WTC11 (cell line): ENCODE measurements at regions not wholly inside any gene's neighbourhood (a gene's known extent, or its start where the extent isn't known, plus 50 kb on each side); places are given as distances from the start of the nearest gene placed in this dataset.

Experiments
- ATAC-seq: fragments of 200-7000 bp; cut with Tn5 transposase; 2 replicates; pipeline ENCODE4 v1.10.0; 2021; ENCODE audit warnings: mild to moderate bottlenecking, moderate library complexity
- CTCF ChIA-PET: fragments of 300-600 bp; sonication (Branson Sonifier 250); formaldehyde crosslinking; loops from one replicate; lab custom pipeline; 2021; ENCODE audit warnings: antibody characterized with exemption; lab: Charles Lee
- POLR2A ChIA-PET: fragments of 350-600 bp; sonication (Branson Sonifier 250); formaldehyde crosslinking; loops from one replicate; lab custom pipeline; 2021; ENCODE audit warnings: antibody characterized with exemption; lab: Charles Lee
- DNase-seq: peaks from one replicate; pipeline ENCODE4 v3.0.0; 2021; ENCODE audit warnings: low spot score
- H3K27ac Mint-ChIP-seq: 2 replicates; pipeline ENCODE4 v1.8.0; 2021; ENCODE audit warnings: mixed read lengths
- H3K27me3 Mint-ChIP-seq: 2 replicates; pipeline ENCODE4 v1.8.0; 2021; ENCODE audit warnings: low read depth, mild to moderate bottlenecking, moderate library complexity, mixed read lengths
- H3K36me3 Mint-ChIP-seq: 2 replicates; pipeline ENCODE4 v1.8.0; 2021; ENCODE audit warnings: mixed read lengths
- H3K4me1 Mint-ChIP-seq: 2 replicates; pipeline ENCODE4 v1.8.0; 2022; ENCODE audit warnings: mixed read lengths
- H3K4me3 Mint-ChIP-seq: 2 replicates; pipeline ENCODE4 v1.8.0; 2021; ENCODE audit warnings: mild to moderate bottlenecking, moderate library complexity, mixed read lengths
- H3K9me3 Mint-ChIP-seq: 2 replicates; pipeline ENCODE4 v1.8.0; 2021; ENCODE audit warnings: mixed read lengths
- ATF2 ChIP-seq: sonication (generic); formaldehyde crosslinking; IDR thresholded peaks from 2 replicates; pipeline ENCODE4 v1.8.1; 2022; ENCODE audit warnings: low read depth, missing genetic modification reagents, borderline replicate concordance
- CREM ChIP-seq: sonication (generic); formaldehyde crosslinking; IDR thresholded peaks from 2 replicates; pipeline ENCODE4 v1.8.1; 2022; ENCODE audit warnings: mild to moderate bottlenecking, missing genetic modification reagents, moderate library complexity
- E2F5 ChIP-seq: sonication (generic); formaldehyde crosslinking; IDR thresholded peaks from 2 replicates; pipeline ENCODE4 v1.8.1; 2022; ENCODE audit warnings: mild to moderate bottlenecking, moderate library complexity, missing genetic modification reagents
- EMX1 ChIP-seq: fragments of 250-450 bp; sonication (Bioruptor Pico); IDR thresholded peaks from 2 replicates; pipeline ENCODE4 v1.8.0; 2021; ENCODE audit warnings: mild to moderate bottlenecking
- FOXJ3 ChIP-seq: sonication (generic); formaldehyde crosslinking; IDR thresholded peaks from 2 replicates; pipeline ENCODE4 v1.9.0; 2021; ENCODE audit warnings: missing genetic modification reagents, mild to moderate bottlenecking, borderline replicate concordance
- HMGA2 ChIP-seq: fragments of 250-450 bp; sonication (Bioruptor Pico); IDR thresholded peaks from 2 replicates; pipeline ENCODE4 v1.4.0; 2021; ENCODE audit warnings: mild to moderate bottlenecking, moderate library complexity
- IRF1 ChIP-seq: sonication (generic); formaldehyde crosslinking; IDR thresholded peaks from 2 replicates; pipeline ENCODE4 v1.8.0; 2023; ENCODE audit warnings: missing genetic modification reagents
- MXD4 ChIP-seq: fragments of 250-450 bp; sonication (Bioruptor Pico); IDR thresholded peaks from 2 replicates; pipeline ENCODE4 v1.8.0; 2021; ENCODE audit warnings: mild to moderate bottlenecking, moderate library complexity, borderline replicate concordance
- NFATC4 ChIP-seq: fragments of 250-450 bp; sonication (Bioruptor Pico); IDR thresholded peaks from 2 replicates; pipeline ENCODE4 v1.9.0; 2021; ENCODE audit warnings: mild to moderate bottlenecking
- NR1H2 ChIP-seq: sonication (generic); formaldehyde crosslinking; IDR thresholded peaks from 2 replicates; pipeline ENCODE4 v1.9.0; 2021; ENCODE audit warnings: mild to moderate bottlenecking, moderate library complexity, missing genetic modification reagents
- NR2C2 ChIP-seq: sonication (generic); formaldehyde crosslinking; IDR thresholded peaks from 2 replicates; pipeline ENCODE4 v1.8.0; 2022; ENCODE audit warnings: mild to moderate bottlenecking, missing genetic modification reagents
- PRDM15 ChIP-seq: sonication (generic); formaldehyde crosslinking; IDR thresholded peaks from 2 replicates; pipeline ENCODE4 v1.8.0; 2022; ENCODE audit warnings: missing genetic modification reagents
- PREB ChIP-seq: sonication (generic); formaldehyde crosslinking; IDR thresholded peaks from 2 replicates; pipeline ENCODE4 v1.8.1; 2022; ENCODE audit warnings: mild to moderate bottlenecking, missing genetic modification reagents, moderate library complexity, borderline replicate concordance
- RORB ChIP-seq: fragments of 250-450 bp; sonication (Bioruptor Pico); IDR thresholded peaks from 2 replicates; pipeline ENCODE4 v1.9.0; 2021; ENCODE audit warnings: mild to moderate bottlenecking
- SP1 ChIP-seq: sonication (generic); formaldehyde crosslinking; conservative IDR thresholded peaks from 2 replicates; pipeline ENCODE4 v1.8.1; 2022; ENCODE audit warnings: missing genetic modification reagents
- TCF7 ChIP-seq: sonication (generic); formaldehyde crosslinking; IDR thresholded peaks from 2 replicates; pipeline ENCODE4 v1.8.0; 2022; ENCODE audit warnings: mild to moderate bottlenecking, low read depth, missing genetic modification reagents, moderate library complexity
- TP53 ChIP-seq: sonication (generic); formaldehyde crosslinking; IDR thresholded peaks from 2 replicates; pipeline ENCODE4 v1.8.1; 2023; ENCODE audit warnings: mild to moderate bottlenecking, missing genetic modification reagents
- ZMAT4 ChIP-seq: fragments of 250-450 bp; sonication (Bioruptor Pico); IDR thresholded peaks from 2 replicates; pipeline ENCODE4 v1.9.0; 2021; ENCODE audit warnings: mild to moderate bottlenecking
- ZNF423 ChIP-seq: fragments of 250-450 bp; sonication (Bioruptor Pico); IDR thresholded peaks from 2 replicates; pipeline ENCODE4 v2.1.2; 2022; ENCODE audit warnings: mild to moderate bottlenecking, moderate library complexity
- ZNF532 ChIP-seq: fragments of 250-450 bp; sonication (Bioruptor Pico); IDR thresholded peaks from 2 replicates; pipeline ENCODE4 v1.9.0; 2021; ENCODE audit warnings: mild to moderate bottlenecking, borderline replicate concordance

GRCh38 chr7:155407799-155408198, 50.1 kb upstream of the EN2 start:
- H3K27me3 Mint-ChIP-seq = peaks cover 6% of the 10 kb centered on the region

More at GRCh38 chr7:155407799-155408198, 50.1 kb upstream of the EN2 start:
- POLR2A ChIA-PET = no interaction called here
- no peak overlapping the region for H3K4me3 Mint-ChIP-seq
- no peak for TF ChIP-seq PREB (CRISPR knock-in tag)
- no peak for TF ChIP-seq RORB
- no peak for TF ChIP-seq PRDM15 (CRISPR knock-in tag)
- no peak for TF ChIP-seq E2F5 (CRISPR knock-in tag)
- no peak for TF ChIP-seq ZNF532 (CRISPR knock-in tag)
- TF ChIP-seq FOXJ3 = no peak
- TF ChIP-seq CREM (CRISPR knock-in tag) = no peak
- TF ChIP-seq IRF1 (CRISPR knock-in tag) = no peak
- no peak for TF ChIP-seq TCF7 (CRISPR knock-in tag)
- no peak for TF ChIP-seq ZNF423 (CRISPR knock-in tag)
- no peak for TF ChIP-seq EMX1 (CRISPR knock-in tag)
- TF ChIP-seq MXD4 (CRISPR knock-in tag) = no peak
- no peak for TF ChIP-seq NR1H2 (CRISPR knock-in tag)
- no peak for TF ChIP-seq NFATC4
- no peak for TF ChIP-seq SP1
- TF ChIP-seq HMGA2 (CRISPR knock-in tag) = no peak
- TF ChIP-seq ZMAT4 = no peak
- no peak for TF ChIP-seq TP53 (CRISPR knock-in tag)
- no peak for TF ChIP-seq NR2C2
- no peak for TF ChIP-seq ATF2 (CRISPR knock-in tag)
- TF ChIP-seq, all 79 proteins: peak for 0
- Mint-ChIP-seq H3K4me1 (peaks cover 9% of the 10 kb centered on the region), H3K36me3 (no peaks in the 10 kb centered on the region), H3K27ac (no peak overlapping the region), H3K9me3 (peaks cover 3% of the 10 kb centered on the region; the same call in 1 of the 2 replicates)
- DNase-seq (no peak), ATAC-seq (no peak)
- CTCF ChIA-PET = no interaction called here
